ENCODE measurements at regions not wholly inside any gene's neighbourhood (a gene's known extent, or its start where the extent isn't known, plus 50 kb on each side); places are given as distances from the start of the nearest gene placed in this dataset.

DNA sequence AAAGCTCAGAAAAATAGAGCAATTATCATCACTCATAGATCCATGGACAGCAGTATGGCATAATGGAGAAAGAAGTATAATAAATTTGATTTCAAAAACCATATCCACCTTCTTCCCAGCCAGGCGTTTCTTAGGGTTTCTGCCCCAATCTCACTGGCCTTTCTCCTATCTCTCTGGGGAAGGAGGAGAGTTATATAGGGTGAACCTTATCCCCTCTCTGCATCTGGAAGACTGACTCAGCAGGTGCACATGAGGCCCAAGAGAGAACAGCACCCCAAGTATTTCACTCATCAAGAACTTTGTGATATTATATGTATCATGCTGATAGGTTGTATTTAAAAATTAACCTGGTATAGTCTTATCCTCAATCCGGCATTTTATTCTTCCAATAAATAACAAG, 318.8 kb upstream of the RASGEF1B start:
- H3K27ac ChIP-seq, result no peak overlapping the region
- H3K9me3 ChIP-seq, result peaks cover 0 to 5% (median 0%) of the 10 kb centered on the region in 11 donors
- intact Hi-C loops (cut with DNase I), result no loop called here
- H3K4me3 ChIP-seq, result no peak overlapping the region
- peaks cover 0 to 13% (median 0%) of the 10 kb centered on the region in 9 donors for H3K4me1 ChIP-seq
- no peaks in the 10 kb centered on the region for H3K36me3 ChIP-seq
- TF ChIP-seq, protein P1, sequence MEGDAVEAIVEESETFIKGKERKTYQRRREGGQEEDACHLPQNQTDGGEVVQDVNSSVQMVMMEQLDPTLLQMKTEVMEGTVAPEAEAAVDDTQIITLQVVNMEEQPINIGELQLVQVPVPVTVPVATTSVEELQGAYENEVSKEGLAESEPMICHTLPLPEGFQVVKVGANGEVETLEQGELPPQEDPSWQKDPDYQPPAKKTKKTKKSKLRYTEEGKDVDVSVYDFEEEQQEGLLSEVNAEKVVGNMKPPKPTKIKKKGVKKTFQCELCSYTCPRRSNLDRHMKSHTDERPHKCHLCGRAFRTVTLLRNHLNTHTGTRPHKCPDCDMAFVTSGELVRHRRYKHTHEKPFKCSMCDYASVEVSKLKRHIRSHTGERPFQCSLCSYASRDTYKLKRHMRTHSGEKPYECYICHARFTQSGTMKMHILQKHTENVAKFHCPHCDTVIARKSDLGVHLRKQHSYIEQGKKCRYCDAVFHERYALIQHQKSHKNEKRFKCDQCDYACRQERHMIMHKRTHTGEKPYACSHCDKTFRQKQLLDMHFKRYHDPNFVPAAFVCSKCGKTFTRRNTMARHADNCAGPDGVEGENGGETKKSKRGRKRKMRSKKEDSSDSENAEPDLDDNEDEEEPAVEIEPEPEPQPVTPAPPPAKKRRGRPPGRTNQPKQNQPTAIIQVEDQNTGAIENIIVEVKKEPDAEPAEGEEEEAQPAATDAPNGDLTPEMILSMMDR (IDR thresholded peaks at IDR 0.05), result no peak
- no peaks in the 10 kb centered on the region for H3K27me3 ChIP-seq
- no peak for DNase-seq
- no peak for ATAC-seq
- 43 to 50% methylated on average over 2 of the region's 2 CpGs for WGBS, 2 donors

GRCh38 chr4:81789741-81790399, 318.2 kb upstream of the RASGEF1B start:
- WGBS, 2 donors, result 71 to 73% methylated on average over 5 of the region's 5 CpGs
- no peak for ATAC-seq
- intact Hi-C loops (cut with DNase I), result no loop called here
- H3K36me3 ChIP-seq, result no peaks in the 10 kb centered on the region
- peaks cover 0 to 5% (median 0%) of the 10 kb centered on the region in 11 donors for H3K9me3 ChIP-seq
- no peak for DNase-seq
- TF ChIP-seq, protein P1 (IDR thresholded peaks at IDR 0.05), result no peak
- H3K27ac ChIP-seq, result no peak overlapping the region
- H3K4me3 ChIP-seq, result no peak overlapping the region
- H3K4me1 ChIP-seq, result peaks cover 0 to 13% (median 0%) of the 10 kb centered on the region in 9 donors
- H3K27me3 ChIP-seq, result no peaks in the 10 kb centered on the region

GRCh38 chr4:81789158-81789557, 317.5 kb upstream of the RASGEF1B start:
- intact Hi-C loops (cut with DNase I), result no loop called here
- Histone ChIP-seq H3K4me3 (no peak overlapping the region), H3K9me3 (peaks cover 0 to 5% (median 0%) of the 10 kb centered on the region in 11 donors), H3K27ac (no peak overlapping the region), H3K27me3 (no peaks in the 10 kb centered on the region), H3K4me1 (peaks cover 0 to 13% (median 0%) of the 10 kb centered on the region in 9 donors), H3K36me3 (no peaks in the 10 kb centered on the region)
- DNase-seq (no peak), ATAC-seq (no peak)
- TF ChIP-seq, protein P1 (IDR thresholded peaks at IDR 0.05), result no peak

DNA sequence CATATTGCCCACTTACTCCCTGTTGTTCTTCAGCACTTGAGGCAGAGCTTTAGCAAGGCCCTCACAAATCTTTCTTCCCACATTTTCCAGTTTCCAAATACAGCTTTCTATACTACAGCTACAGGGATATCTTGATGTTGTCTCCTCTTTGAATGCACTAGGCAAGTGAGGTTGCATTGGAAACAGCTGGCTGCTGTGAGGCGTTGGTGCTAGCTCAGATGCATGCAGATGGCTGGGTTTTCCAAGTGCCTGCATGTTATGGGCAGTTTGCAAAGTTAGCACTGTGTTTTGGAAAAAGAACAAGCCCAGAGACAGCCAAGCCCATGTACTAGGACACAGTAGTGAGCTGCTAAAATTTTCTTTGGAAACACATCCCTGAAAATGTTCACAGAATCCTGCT, 315.1 kb upstream of the RASGEF1B start:
- intact Hi-C loops (cut with DNase I), result no loop called here
- WGBS, 2 donors, result 81 to 87% methylated on average over 1 of the region's 1 CpG
- ATAC-seq, result no peak
- H3K36me3 ChIP-seq, result no peaks in the 10 kb centered on the region
- no peak for DNase-seq
- H3K27ac ChIP-seq, result no peak overlapping the region
- H3K9me3 ChIP-seq, result no peaks in the 10 kb centered on the region
- no peaks in the 10 kb centered on the region for H3K27me3 ChIP-seq
- TF ChIP-seq, protein P1 (IDR thresholded peaks at IDR 0.05), result no peak
- peaks cover 0 to 13% (median 0%) of the 10 kb centered on the region in 9 donors for H3K4me1 ChIP-seq
- H3K4me3 ChIP-seq, result no peak overlapping the region

Measured in heart right ventricle (tissue), 16 donors.